Bronchial epithelial cell (primary cell): ENCODE measurements at regions not wholly inside any gene's neighbourhood (a gene's known extent, or its start where the extent isn't known, plus 50 kb on each side); places are given as distances from the start of the nearest gene placed in this dataset.

Experiments
- DNase-seq: peaks from one replicate; pipeline ENCODE4 v3.0.0-alpha.2; 2010; ENCODE audit warnings: low read depth
- FAIRE-seq: peaks from 2 replicates; lab custom pipeline; 2011; peaks lifted over from hg19 to GRCh38; lab: Jason Lieb, UNC
- H3K27me3 ChIP-seq: 2 replicates; pipeline ENCODE4 v1.5.1; 2011; ENCODE audit warnings: low read length; ENCODE audit not compliant: control insufficient read depth, insufficient read depth
- H3K36me3 ChIP-seq: 2 replicates; pipeline ENCODE4 v1.5.1; 2011; ENCODE audit warnings: low read length; ENCODE audit not compliant: control insufficient read depth, insufficient read depth
- H3K4me3 ChIP-seq: 2 replicates; pipeline ENCODE4 v1.5.1; 2011; ENCODE audit warnings: mild to moderate bottlenecking, low read depth, low read length, control low read depth
- TF ChIP-seq, protein P1 (sequence below): IDR thresholded peaks from 2 replicates; pipeline ENCODE4 v1.5.1; 2011; ENCODE audit warnings: mild to moderate bottlenecking, moderate library complexity, low read length, control low read depth, inconsistent platforms; ENCODE audit not compliant: insufficient read depth, severe bottlenecking

DNA sequence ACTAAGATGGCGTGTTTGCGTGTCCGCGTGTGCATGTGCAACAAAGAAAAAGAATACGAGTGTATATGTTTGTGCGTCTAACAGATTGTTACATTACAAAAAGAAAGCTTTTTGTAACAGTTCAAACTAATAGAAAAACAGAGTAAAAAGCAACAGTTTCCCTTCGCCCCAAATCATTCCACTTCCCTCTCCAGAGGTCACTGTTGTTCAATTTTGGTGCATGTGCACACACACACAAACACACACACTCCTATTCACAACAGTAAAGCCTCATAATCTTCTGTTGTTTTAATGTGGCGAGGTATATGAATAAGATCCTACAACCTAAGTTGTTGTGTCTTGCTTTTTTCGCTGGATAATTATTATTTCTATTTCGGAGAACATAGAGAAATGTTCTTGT lies 357.3 kb upstream of the SLC8A1 start:
- DNase-seq (no peak), FAIRE-seq (no peak)
- Histone ChIP-seq H3K4me3 (no peak overlapping the region), H3K36me3 (no peaks in the 10 kb centered on the region), H3K27me3 (no peaks in the 10 kb centered on the region)
- TF ChIP-seq, protein P1, sequence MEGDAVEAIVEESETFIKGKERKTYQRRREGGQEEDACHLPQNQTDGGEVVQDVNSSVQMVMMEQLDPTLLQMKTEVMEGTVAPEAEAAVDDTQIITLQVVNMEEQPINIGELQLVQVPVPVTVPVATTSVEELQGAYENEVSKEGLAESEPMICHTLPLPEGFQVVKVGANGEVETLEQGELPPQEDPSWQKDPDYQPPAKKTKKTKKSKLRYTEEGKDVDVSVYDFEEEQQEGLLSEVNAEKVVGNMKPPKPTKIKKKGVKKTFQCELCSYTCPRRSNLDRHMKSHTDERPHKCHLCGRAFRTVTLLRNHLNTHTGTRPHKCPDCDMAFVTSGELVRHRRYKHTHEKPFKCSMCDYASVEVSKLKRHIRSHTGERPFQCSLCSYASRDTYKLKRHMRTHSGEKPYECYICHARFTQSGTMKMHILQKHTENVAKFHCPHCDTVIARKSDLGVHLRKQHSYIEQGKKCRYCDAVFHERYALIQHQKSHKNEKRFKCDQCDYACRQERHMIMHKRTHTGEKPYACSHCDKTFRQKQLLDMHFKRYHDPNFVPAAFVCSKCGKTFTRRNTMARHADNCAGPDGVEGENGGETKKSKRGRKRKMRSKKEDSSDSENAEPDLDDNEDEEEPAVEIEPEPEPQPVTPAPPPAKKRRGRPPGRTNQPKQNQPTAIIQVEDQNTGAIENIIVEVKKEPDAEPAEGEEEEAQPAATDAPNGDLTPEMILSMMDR = no peak

DNA sequence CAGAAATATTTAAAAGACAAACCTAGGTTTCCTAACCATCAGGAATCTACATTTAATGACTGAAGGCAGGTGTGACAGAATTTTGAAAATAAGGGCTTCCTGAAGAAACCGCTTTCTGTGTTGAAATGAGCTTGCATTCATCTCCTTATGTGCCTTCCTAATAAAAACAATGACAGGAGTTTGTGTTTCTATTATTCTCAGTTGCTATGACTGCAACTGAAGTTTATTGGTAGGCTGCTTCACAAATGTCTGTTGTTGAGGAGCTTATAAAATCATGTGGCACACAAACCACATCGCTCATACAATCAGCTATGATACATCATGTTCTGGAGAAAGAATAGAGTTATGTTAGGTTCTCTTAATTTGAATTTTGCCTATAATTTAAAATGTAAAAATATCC lies 362.7 kb upstream of the SLC8A1 start:
- DNase-seq (no peak), FAIRE-seq (no peak)
- Histone ChIP-seq H3K27me3 (no peaks in the 10 kb centered on the region), H3K36me3 (no peaks in the 10 kb centered on the region), H3K4me3 (no peak overlapping the region)
- TF ChIP-seq, protein P1 = no peak

DNA sequence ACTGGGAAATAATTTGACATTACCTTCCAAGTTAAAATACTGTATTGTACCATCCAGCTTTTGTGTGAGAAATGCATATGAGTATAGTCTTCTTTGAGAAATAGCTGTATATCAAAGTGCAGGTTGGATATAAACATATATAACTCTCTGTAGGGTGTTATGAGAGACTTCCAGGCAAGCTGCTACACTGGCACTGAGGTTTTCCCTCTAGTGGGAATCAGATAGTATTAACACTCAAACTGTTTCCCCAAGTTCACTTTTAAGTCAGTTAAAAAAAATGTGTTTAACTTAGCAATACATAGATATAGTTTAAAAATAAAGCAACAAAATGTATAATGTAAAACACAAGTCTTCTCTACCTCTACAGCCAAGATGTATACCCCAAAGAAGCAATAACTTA lies 368.4 kb upstream of the SLC8A1 start:
- no peak for FAIRE-seq

GRCh38 chr2:40823478-40823877 lies 371.6 kb upstream of the SLC8A1 start:
- no peak for DNase-seq
- TF ChIP-seq, protein P1 = no peak
- Histone ChIP-seq H3K4me3 (no peak overlapping the region), H3K36me3 (no peaks in the 10 kb centered on the region), H3K27me3 (no peaks in the 10 kb centered on the region)
- FAIRE-seq = no peak

More for the DNA sequence above, 368.4 kb upstream of the SLC8A1 start:
- DNase-seq = peak; percentile 3
- no peaks in the 10 kb centered on the region for H3K36me3 ChIP-seq
- no peaks in the 10 kb centered on the region for H3K27me3 ChIP-seq
- H3K4me3 ChIP-seq = no peak overlapping the region
- TF ChIP-seq, protein P1 = no peak

DNA sequence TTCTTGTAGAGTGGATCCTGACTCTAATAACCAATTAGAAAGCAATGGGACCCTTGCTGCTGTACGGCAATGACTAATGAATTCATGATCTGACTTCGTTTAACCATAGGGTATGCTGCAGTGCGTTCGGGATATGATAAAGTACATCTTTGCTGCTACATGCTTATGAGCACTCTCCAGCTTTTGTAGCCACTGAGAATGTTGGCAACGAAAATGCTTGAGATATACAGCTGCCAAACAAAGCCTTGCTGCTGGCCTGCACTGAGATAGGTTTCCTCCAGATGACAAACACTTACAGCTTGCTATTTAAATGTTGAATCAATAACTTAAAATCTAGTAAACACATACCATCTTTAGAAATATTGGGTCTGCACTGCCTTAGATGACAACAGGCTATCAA lies 372.4 kb upstream of the SLC8A1 start:
- Histone ChIP-seq H3K27me3 (no peaks in the 10 kb centered on the region), H3K4me3 (no peak overlapping the region), H3K36me3 (no peaks in the 10 kb centered on the region)
- DNase-seq (no peak), FAIRE-seq (peak; percentile 13)
- TF ChIP-seq, protein P1 = no peak

DNA sequence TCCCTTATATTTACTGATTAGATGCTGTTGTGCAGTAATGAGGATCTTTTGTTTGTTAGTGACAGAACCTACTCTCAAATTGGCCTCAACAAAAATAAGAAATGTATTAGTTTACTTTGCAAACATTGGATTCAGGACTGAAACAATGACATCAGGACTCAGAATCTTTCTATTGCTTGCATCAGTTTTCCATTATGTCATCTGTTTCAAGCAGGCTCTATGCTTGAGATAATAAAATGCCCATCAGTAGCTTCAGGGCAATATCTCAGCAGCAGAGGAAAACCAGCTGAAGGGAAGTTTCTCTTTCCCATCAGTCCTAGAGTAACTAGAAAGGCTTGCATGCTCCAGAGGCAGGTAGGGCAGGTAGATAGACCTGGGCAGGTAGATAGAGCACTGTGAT lies 375.5 kb upstream of the SLC8A1 start:
- TF ChIP-seq, protein P1 = no peak
- DNase-seq (no peak), FAIRE-seq (no peak)
- Histone ChIP-seq H3K4me3 (no peak overlapping the region), H3K36me3 (no peaks in the 10 kb centered on the region), H3K27me3 (no peaks in the 10 kb centered on the region)
